Hepatocyte (in vitro differentiated cells): ENCODE measurements at regions not wholly inside any gene's neighbourhood (a gene's known extent, or its start where the extent isn't known, plus 50 kb on each side); places are given as distances from the start of the nearest gene placed in this dataset.
A peak's percentile ranks its signal among the peaks of the same experiment; 100 is the strongest.
"Not testable (repeated sequence)": the region's sequence is repeated elsewhere in the genome, so short reads cannot be mapped to it uniquely, and the experiment has no call there.

Experiments
- DNase-seq: peaks from one replicate; pipeline ENCODE4 v3.0.0-alpha.2; 2016; ENCODE audit warnings: low spot score
- H2AFZ ChIP-seq: fragments of 200-600 bp; sonication (generic); 2 replicates; pipeline ENCODE4 v1.6.0; 2016; ENCODE audit warnings: antibody characterized with exemption, mild to moderate bottlenecking
- H3K27ac ChIP-seq: fragments of 200-600 bp; sonication (generic); 2 replicates; pipeline ENCODE4 v1.5.1; 2016; ENCODE audit warnings: mild to moderate bottlenecking
- H3K27me3 ChIP-seq: fragments of 200-600 bp; sonication (generic); 2 replicates; pipeline ENCODE4 v1.6.1; 2016
- H3K36me3 ChIP-seq: fragments of 200-600 bp; sonication (generic); replicated peaks from 2 replicates; pipeline ENCODE4 v1.5.1; 2016; ENCODE audit warnings: low read depth; ENCODE audit not compliant: insufficient read depth
- H3K4me1 ChIP-seq: fragments of 200-600 bp; sonication (generic); 2 replicates; pipeline ENCODE4 v1.5.1; 2016; ENCODE audit warnings: mild to moderate bottlenecking, moderate library complexity; ENCODE audit not compliant: insufficient read depth
- H3K4me2 ChIP-seq: fragments of 200-600 bp; sonication (generic); 2 replicates; pipeline ENCODE4 v1.6.0; 2016
- H3K4me3 ChIP-seq: fragments of 200-600 bp; sonication (generic); 2 replicates; pipeline ENCODE4 v1.5.1; 2016; ENCODE audit warnings: mild to moderate bottlenecking
- H3K79me2 ChIP-seq: fragments of 200-600 bp; sonication (generic); 2 replicates; pipeline ENCODE4 v1.6.0; 2017; ENCODE audit warnings: mild to moderate bottlenecking
- H3K9me2 ChIP-seq: fragments of 200-600 bp; sonication (generic); replicated peaks from 2 replicates; pipeline ENCODE4 v1.6.0; 2017; ENCODE audit warnings: mild to moderate bottlenecking; ENCODE audit not compliant: insufficient read depth
- H3K9me3 ChIP-seq: fragments of 200-600 bp; sonication (generic); 2 replicates; pipeline ENCODE4 v1.5.1; 2016; ENCODE audit warnings: low read depth, mild to moderate bottlenecking
- H4K20me1 ChIP-seq: fragments of 200-600 bp; sonication (generic); 2 replicates; pipeline ENCODE4 v1.6.0; 2016; ENCODE audit warnings: mild to moderate bottlenecking; ENCODE audit not compliant: insufficient read depth, poor library complexity, severe bottlenecking
- EZH2 ChIP-seq: fragments of 200-600 bp; sonication (generic); IDR thresholded peaks from 2 replicates; pipeline ENCODE4 v1.6.1; 2016; ENCODE audit warnings: antibody characterized with exemption, mild to moderate bottlenecking, borderline replicate concordance
- EZH2phosphoT487 ChIP-seq: fragments of 200-600 bp; sonication (generic); IDR thresholded peaks from one replicate; pipeline ENCODE4 v1.6.1; 2018; ENCODE audit warnings: antibody characterized with exemption, mild to moderate bottlenecking, low read depth, moderate library complexity; ENCODE audit not compliant: unreplicated experiment, severe bottlenecking
- WGBS: methylation state at CpG from one replicate; pipeline ENCODE4 v1.1.6; 2016; ENCODE audit warnings: low lambda C conversion rate; ENCODE audit errors: missing lambda C conversion rate; 5-methylcytosine and 5-hydroxymethylcytosine counted together
- TF ChIP-seq, protein P1 (sequence below): fragments of 200-600 bp; sonication (generic); IDR thresholded peaks from 2 replicates; pipeline ENCODE4 v1.5.1; 2016; ENCODE audit warnings: antibody characterized with exemption, mild to moderate bottlenecking; ENCODE audit not compliant: poor library complexity

DNA sequence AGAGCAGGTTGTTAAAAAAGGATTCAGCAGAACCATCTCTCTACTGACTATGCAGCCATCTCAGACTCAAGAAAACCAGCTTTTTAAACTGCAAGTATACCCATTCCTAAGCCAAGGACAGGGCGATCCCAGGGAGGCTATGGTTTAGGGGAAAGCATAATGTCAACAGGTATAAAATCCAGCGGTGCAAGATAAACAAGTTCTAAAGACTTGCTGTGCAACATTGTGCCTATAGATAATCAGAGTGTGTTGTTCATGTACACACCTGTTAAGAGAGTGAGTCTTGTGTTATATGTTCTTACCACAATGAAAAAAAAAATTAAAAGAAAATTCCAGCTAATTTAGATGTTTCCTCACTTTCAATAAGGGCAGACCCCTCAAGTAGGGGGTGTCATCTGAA, 63.6 kb upstream of the DIRAS2 start:
- TF ChIP-seq EZH2 = no peak
- TF ChIP-seq, protein P1, sequence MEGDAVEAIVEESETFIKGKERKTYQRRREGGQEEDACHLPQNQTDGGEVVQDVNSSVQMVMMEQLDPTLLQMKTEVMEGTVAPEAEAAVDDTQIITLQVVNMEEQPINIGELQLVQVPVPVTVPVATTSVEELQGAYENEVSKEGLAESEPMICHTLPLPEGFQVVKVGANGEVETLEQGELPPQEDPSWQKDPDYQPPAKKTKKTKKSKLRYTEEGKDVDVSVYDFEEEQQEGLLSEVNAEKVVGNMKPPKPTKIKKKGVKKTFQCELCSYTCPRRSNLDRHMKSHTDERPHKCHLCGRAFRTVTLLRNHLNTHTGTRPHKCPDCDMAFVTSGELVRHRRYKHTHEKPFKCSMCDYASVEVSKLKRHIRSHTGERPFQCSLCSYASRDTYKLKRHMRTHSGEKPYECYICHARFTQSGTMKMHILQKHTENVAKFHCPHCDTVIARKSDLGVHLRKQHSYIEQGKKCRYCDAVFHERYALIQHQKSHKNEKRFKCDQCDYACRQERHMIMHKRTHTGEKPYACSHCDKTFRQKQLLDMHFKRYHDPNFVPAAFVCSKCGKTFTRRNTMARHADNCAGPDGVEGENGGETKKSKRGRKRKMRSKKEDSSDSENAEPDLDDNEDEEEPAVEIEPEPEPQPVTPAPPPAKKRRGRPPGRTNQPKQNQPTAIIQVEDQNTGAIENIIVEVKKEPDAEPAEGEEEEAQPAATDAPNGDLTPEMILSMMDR = no peak
- TF ChIP-seq EZH2phosphoT487 = no peak
- H3K9me2 ChIP-seq = no peaks in the 10 kb centered on the region
- no peak for DNase-seq
- WGBS = 76% methylated on average over 2 of the region's 2 CpGs
- H3K4me2 ChIP-seq = no peak overlapping the region
- peaks cover 3% of the 10 kb centered on the region for H3K27me3 ChIP-seq
- H3K4me3 ChIP-seq = no peak overlapping the region
- H3K36me3 ChIP-seq = no peaks in the 10 kb centered on the region
- no peaks in the 10 kb centered on the region for H3K9me3 ChIP-seq
- no peaks in the 10 kb centered on the region for H3K79me2 ChIP-seq
- H3K4me1 ChIP-seq = no peaks in the 10 kb centered on the region
- H3K27ac ChIP-seq = no peak overlapping the region
- no peaks in the 10 kb centered on the region for H4K20me1 ChIP-seq
- H2AFZ ChIP-seq = no peak overlapping the region

DNA sequence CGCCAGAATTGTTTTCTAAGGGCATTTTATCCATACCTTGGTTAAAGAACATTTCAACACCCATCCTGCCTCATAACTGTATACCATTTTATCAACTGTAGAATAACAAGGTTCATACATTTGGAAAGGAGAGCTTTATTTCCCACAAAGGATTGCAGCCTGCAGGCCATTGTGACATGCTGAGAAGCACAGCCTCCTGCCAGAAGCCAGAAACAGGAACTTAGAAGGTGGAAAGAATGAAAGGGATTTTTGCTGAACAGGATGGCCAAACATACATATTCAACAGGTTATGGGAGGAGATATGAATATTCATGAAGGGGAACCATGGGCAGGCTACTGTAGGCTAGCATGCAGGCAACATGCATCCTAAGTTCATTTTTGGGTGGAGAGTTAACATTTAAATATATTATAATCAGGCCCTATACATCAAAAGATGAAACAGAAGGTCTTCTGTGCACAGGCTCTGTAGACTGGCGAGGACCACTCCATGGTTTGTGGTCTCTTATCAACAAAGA, 59.9 kb upstream of the DIRAS2 start:
- WGBS = 83% methylated on average over 2 of the region's 2 CpGs
- DNase-seq = no peak

DNA sequence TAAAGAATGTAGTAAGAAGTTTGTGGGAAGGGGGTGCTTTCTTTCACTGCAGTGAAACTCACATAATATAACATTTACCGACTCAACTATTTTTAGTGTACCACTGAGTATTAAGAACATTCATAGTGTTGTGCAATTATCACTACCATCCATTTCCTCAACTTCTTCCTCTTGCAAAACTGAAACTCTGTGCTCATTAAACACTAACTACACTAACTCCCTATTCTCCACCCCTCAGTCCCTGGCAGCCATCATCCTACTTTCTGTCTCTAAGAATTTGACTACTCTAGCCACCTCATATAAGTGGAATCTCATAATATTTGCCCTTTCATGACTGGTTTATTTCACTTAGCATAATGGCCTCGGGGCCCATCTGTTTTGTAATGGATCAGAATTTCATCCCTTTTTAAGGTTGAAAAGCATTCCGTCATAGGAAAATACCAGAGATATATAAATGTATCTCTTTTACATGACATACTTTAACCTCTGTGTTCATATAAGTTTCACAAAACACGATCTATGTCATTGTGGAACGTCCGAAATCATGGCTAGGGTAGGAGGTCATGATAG, 56.3 kb upstream of the DIRAS2 start:
- Histone ChIP-seq H3K4me3 (no peak overlapping the region), H3K36me3 (no peaks in the 10 kb centered on the region), H3K4me1 (no peaks in the 10 kb centered on the region), H3K79me2 (no peaks in the 10 kb centered on the region), H3K9me3 (no peaks in the 10 kb centered on the region), H3K27ac (no peak overlapping the region), H3K4me2 (no peak overlapping the region), H2AFZ (no peak overlapping the region), H3K27me3 (peaks cover 7% of the 10 kb centered on the region), H3K9me2 (no peaks in the 10 kb centered on the region), H4K20me1 (no peaks in the 10 kb centered on the region)
- WGBS = 73% methylated on average over 6 of the region's 6 CpGs
- TF ChIP-seq EZH2 (no peak), EZH2phosphoT487 (no peak)
- TF ChIP-seq, protein P1 = no peak
- DNase-seq = peak; percentile 11

More for the DNA sequence above, 59.9 kb upstream of the DIRAS2 start:
- Histone ChIP-seq H3K27me3 (peaks cover 7% of the 10 kb centered on the region), H3K9me3 (no peaks in the 10 kb centered on the region), H2AFZ (no peak overlapping the region), H3K4me3 (no peak overlapping the region), H4K20me1 (no peaks in the 10 kb centered on the region), H3K27ac (no peak overlapping the region), H3K79me2 (no peaks in the 10 kb centered on the region), H3K4me2 (no peak overlapping the region), H3K4me1 (no peaks in the 10 kb centered on the region), H3K36me3 (no peaks in the 10 kb centered on the region), H3K9me2 (no peaks in the 10 kb centered on the region)
- no peak for TF ChIP-seq EZH2phosphoT487

DNA sequence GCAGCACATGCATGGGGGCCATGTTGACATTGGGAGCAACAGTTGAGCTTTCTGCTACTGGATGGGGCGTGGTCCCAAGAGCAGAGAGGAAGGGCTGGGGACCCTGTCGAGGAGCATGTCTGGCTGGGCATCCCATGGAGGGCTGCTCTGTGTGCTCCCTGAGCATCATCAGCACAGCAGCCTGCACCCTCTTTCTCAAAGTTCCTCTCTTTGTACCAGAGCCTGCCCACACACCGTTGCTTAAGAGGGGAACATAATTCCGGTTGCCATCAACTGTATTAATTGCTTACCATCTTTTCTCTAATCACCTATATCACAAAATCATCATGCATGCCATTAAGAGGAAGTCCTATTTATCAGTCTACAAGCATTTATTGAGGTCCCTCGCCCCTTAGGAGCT, 55.2 kb upstream of the DIRAS2 start:
- H3K4me3 ChIP-seq = no peak overlapping the region
- no peaks in the 10 kb centered on the region for H4K20me1 ChIP-seq
- no peak overlapping the region for H2AFZ ChIP-seq
- no peaks in the 10 kb centered on the region for H3K36me3 ChIP-seq
- H3K9me2 ChIP-seq = no peaks in the 10 kb centered on the region
- H3K4me2 ChIP-seq = no peak overlapping the region
- H3K79me2 ChIP-seq = no peaks in the 10 kb centered on the region
- H3K27ac ChIP-seq = no peak overlapping the region
- H3K9me3 ChIP-seq = no peaks in the 10 kb centered on the region
- no peak for DNase-seq
- H3K27me3 ChIP-seq = peaks cover 7% of the 10 kb centered on the region
- H3K4me1 ChIP-seq = no peaks in the 10 kb centered on the region
- 86% methylated on average over 5 of the region's 5 CpGs for WGBS
- no peak for TF ChIP-seq EZH2phosphoT487
- TF ChIP-seq, protein P1 = no peak
- no peak for TF ChIP-seq EZH2

DNA sequence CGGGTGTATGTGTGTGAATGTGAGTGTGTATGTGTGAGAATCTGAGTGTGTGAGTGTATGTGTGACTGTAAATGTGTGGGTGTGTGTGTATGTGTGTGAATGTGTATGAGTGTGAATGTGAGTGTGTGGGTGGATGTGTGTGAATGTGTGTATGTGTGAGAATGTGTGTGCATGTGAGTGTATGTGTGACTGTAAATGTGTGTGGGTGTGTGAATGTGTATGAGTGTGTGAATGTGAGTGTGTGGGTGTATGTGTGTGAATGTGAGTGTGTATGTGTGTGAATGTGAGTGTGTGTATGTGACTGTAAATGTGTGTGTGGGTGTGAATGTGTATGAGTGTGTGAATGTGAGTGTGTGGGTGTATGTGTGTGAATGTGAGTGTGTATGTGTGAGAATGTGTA, 51.6 kb upstream of the DIRAS2 start:
- not testable (repeated sequence) for H2AFZ ChIP-seq, H3K27me3 ChIP-seq, H4K20me1 ChIP-seq, H3K4me3 ChIP-seq, H3K36me3 ChIP-seq, H3K9me2 ChIP-seq, H3K4me1 ChIP-seq, H3K4me2 ChIP-seq, DNase-seq, H3K9me3 ChIP-seq, H3K27ac ChIP-seq, H3K79me2 ChIP-seq
- 57% methylated on average over 1 of the region's 1 CpG for WGBS
